Mucosa of descending colon (tissue), 3 donors: ENCODE measurements at regions not wholly inside any gene's neighbourhood (a gene's known extent, or its start where the extent isn't known, plus 50 kb on each side); places are given as distances from the start of the nearest gene placed in this dataset.

Source experiments
- ATAC-seq: fragments of 200-7000 bp; cut with Tn5 transposase; one replicate; pipeline ENCODE4 v1.9.1; 2020; ENCODE audit warnings: mild to moderate bottlenecking, moderate library complexity
- DNase-seq, 3 donors: peaks; one replicate each; pipeline ENCODE4 v3.0.0-alpha.2; 2020
- H3K36me3 ChIP-seq: fragments of 200-600 bp; one replicate; pipeline ENCODE4 v1.8.0; 2021; ENCODE audit warnings: low read depth, mild to moderate bottlenecking
- H3K4me1 ChIP-seq: fragments of 200-600 bp; one replicate; pipeline ENCODE4 v1.8.0; 2021; ENCODE audit warnings: low read depth, mild to moderate bottlenecking
- H3K4me3 ChIP-seq: fragments of 200-600 bp; one replicate; pipeline ENCODE4 v1.8.0; 2021; ENCODE audit warnings: mild to moderate bottlenecking
- H3K9me3 ChIP-seq: fragments of 200-600 bp; one replicate; pipeline ENCODE4 v1.8.0; 2021; ENCODE audit warnings: mild to moderate bottlenecking
- intact Hi-C, 2 donors: fragments of 100-400 bp; cut with DNase I in 1 of 2; cut with micrococcal nuclease in 1 of 2; formaldehyde crosslinking; loops; one replicate each; pipeline versions ENCODE4 v1.11.0 to v1.11.1; 2022; cut with DNase I, micrococcal nuclease
- TF ChIP-seq, protein P1 (sequence below): fragments of 200-600 bp; IDR thresholded peaks from one replicate; pipeline ENCODE4 v1.8.0; 2022; ENCODE audit warnings: antibody characterized with exemption, mild to moderate bottlenecking
- donor health status: DM: no; HTN: no; CAD: no; lungs with moderate emphysema.
- donor health status: DM: no; HTN: no; CAD: no.
- donor health status: DM: no; HTN: yes; CAD: no.

GRCh38 chr4:14824189-14824588, 178.1 kb upstream of the CPEB2 start:
- Histone ChIP-seq H3K9me3 (no peaks in the 10 kb centered on the region), H3K4me3 (no peak overlapping the region), H3K4me1 (peaks cover 2% of the 10 kb centered on the region), H3K36me3 (no peaks in the 10 kb centered on the region)
- peak in 1 of 3 donors; percentile 63 for DNase-seq
- TF ChIP-seq, protein P1, sequence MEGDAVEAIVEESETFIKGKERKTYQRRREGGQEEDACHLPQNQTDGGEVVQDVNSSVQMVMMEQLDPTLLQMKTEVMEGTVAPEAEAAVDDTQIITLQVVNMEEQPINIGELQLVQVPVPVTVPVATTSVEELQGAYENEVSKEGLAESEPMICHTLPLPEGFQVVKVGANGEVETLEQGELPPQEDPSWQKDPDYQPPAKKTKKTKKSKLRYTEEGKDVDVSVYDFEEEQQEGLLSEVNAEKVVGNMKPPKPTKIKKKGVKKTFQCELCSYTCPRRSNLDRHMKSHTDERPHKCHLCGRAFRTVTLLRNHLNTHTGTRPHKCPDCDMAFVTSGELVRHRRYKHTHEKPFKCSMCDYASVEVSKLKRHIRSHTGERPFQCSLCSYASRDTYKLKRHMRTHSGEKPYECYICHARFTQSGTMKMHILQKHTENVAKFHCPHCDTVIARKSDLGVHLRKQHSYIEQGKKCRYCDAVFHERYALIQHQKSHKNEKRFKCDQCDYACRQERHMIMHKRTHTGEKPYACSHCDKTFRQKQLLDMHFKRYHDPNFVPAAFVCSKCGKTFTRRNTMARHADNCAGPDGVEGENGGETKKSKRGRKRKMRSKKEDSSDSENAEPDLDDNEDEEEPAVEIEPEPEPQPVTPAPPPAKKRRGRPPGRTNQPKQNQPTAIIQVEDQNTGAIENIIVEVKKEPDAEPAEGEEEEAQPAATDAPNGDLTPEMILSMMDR: no peak
- intact Hi-C loops: no loop called here
- peak; percentile 98 for ATAC-seq

DNA sequence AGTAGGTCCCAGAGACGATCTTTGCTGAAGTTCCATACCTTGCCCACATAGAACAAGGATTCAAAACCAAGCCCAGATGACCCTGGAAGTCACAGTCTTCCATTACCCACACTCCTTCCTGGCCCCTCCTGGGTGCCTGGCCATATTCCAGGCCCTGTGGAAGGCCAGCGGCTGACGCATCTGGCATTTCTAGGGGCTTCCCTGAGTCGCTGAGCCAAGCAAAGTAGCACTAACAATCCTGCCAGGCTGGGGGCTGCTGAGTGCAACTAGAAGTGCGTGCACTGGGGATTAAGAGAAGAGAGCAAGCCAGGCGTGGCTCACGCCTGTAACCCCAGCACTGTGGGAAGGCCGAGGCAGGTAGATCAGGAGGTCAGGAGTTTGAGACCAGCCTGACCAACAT, 175.2 kb upstream of the CPEB2 start:
- no peaks in the 10 kb centered on the region for H3K36me3 ChIP-seq
- no peak overlapping the region for H3K4me3 ChIP-seq
- intact Hi-C loops: no loop called here
- TF ChIP-seq, protein P1: no peak
- no peaks in the 10 kb centered on the region for H3K9me3 ChIP-seq
- DNase-seq (no peak), ATAC-seq (no peak)
- peaks cover 2% of the 10 kb centered on the region for H3K4me1 ChIP-seq

DNA sequence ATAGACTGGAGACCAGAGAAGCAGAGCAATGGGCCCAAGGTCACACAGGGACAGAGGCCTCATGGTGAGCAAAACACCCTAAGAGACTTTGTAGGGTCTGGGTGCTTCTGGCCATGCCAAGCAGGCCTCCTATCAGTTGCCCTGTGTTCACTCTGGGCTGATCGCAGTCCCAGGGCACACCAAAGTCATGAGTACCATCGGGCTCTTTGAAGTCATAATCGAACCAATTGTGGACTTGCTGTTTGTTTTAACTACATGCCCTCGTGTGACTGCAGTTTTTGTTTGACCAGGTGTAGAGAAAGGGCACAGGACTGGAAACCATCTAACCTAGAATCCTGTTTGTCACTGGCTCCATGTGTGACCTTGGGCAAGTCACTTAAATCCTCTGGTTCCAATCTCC, 172.5 kb upstream of the CPEB2 start:
- intact Hi-C loops: no loop called here
- ATAC-seq (peak; percentile 32), DNase-seq (no peak)
- no peaks in the 10 kb centered on the region for H3K36me3 ChIP-seq
- no peaks in the 10 kb centered on the region for H3K4me1 ChIP-seq
- no peak overlapping the region for H3K4me3 ChIP-seq
- TF ChIP-seq, protein P1: no peak
- no peaks in the 10 kb centered on the region for H3K9me3 ChIP-seq

GRCh38 chr4:14831416-14831815, 170.9 kb upstream of the CPEB2 start:
- peak; percentile 24 for ATAC-seq
- DNase-seq: no peak
- Histone ChIP-seq H3K4me3 (no peak overlapping the region), H3K36me3 (no peaks in the 10 kb centered on the region), H3K4me1 (no peaks in the 10 kb centered on the region), H3K9me3 (no peaks in the 10 kb centered on the region)
- TF ChIP-seq, protein P1: no peak
- intact Hi-C loops: no loop called here

- intact Hi-C loops: no loop called here
- ATAC-seq: peak; percentile 63
Measured at GRCh38 chr4:14833053-14833452, 169.2 kb upstream of the CPEB2 start.

GRCh38 chr4:14834382-14834781, 167.9 kb upstream of the CPEB2 start:
- TF ChIP-seq, protein P1: no peak
- no peaks in the 10 kb centered on the region for H3K9me3 ChIP-seq
- ATAC-seq (no peak), DNase-seq (no peak)
- H3K4me3 ChIP-seq: no peak overlapping the region
- no peaks in the 10 kb centered on the region for H3K4me1 ChIP-seq
- no peaks in the 10 kb centered on the region for H3K36me3 ChIP-seq
- intact Hi-C loops: no loop called here

More at GRCh38 chr4:14833053-14833452, 169.2 kb upstream of the CPEB2 start:
- no peaks in the 10 kb centered on the region for H3K36me3 ChIP-seq
- H3K4me1 ChIP-seq: no peaks in the 10 kb centered on the region
- H3K4me3 ChIP-seq: no peak overlapping the region
- H3K9me3 ChIP-seq: no peaks in the 10 kb centered on the region
- DNase-seq: no peak
- TF ChIP-seq, protein P1: no peak
